GM21526 (cell line): ENCODE measurements at regions not wholly inside any gene's neighbourhood (a gene's known extent, or its start where the extent isn't known, plus 50 kb on each side); places are given as distances from the start of the nearest gene placed in this dataset.

Source experiments
- ATAC-seq: cut with Tn5 transposase; IDR thresholded peaks from one replicate; pipeline ENCODE4 v1.9.1; 2021; ENCODE audit warnings: moderate library complexity; ENCODE audit not compliant: unreplicated experiment, low FRiP score

DNA sequence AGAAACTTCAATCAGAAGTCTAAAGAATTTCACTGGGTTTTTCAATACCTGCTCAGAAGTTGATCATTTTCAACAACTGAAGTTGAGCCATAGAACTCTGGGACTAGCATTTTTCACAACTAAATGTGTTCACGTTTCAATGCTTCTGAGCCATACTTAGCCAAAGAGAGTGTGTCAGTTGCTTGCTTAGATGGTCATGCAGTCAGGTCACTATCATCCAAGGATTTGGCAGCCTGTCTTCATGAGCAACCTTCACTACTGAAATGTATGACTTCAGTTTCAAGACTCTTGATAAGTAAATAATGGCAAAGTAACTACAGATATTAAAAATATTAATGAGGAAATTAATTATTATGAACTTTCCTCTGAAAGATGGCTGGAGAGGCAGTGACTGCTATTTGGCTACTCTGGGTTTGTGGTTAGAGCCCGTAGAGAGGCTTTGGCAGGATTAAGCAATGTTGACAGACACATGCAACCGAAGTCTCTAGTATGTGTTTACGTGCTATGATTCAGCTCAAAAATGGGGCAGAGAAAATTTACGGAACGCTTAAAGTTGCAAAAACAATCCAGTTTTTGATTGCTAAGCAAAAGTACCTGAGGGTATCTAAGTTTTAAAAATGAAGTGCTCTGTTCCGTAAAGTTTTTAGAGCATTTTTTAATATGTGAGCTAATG is 133.8 kb downstream of the GMNC start:
- no peak for ATAC-seq

DNA sequence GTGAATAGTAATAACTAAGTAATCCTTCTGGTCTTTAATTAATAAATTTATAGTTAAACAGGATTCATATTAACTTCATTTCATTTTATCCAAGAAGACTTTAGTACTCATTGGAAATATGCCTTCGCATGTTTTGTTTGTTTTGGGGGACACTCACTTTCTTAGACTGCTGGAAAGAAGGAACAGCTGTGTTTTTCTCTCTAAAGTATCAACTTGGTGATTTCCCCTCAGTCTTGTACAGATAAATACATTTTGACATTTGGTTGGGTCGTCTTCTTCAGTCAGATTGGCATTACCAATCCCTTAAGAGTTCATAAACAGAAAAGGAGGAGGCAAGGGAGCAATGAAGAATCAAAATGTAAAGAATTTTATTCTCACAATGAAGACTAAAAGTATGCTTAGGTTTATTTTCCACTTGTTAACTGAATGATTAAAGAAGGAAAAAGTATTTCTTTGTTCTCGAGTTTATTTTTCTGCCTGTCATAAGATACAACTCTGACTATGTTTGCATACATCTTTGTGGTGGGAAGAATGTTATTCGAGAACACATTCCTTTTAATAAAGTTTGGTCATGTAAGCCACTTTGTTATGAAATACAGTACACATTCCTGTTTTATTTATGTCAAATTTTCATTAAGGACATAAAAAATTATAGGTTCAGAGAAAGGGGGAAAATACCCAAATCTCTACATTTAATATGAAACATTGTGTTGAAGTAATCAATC is 140.2 kb downstream of the GMNC start:
- no peak for ATAC-seq

DNA sequence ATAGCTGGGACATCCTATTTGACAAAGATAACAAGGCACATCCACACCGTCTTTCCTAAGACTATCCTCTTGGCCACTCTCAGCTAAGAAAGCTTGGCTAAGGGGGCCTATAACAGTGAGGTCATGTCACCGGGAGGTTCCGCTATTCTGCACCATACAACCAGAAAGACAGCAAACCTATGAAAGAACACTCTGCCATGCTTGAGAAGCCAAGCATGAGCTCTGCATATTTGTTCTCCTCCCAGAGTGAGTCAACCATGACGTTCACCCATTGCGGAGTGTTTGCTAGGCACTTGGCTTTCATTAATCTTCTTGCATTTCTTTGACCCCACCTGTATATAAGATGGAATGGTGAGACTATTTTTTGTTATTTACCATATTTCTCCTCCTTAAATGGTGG is 141.2 kb downstream of the GMNC start:
- peak; percentile 95 for ATAC-seq

DNA sequence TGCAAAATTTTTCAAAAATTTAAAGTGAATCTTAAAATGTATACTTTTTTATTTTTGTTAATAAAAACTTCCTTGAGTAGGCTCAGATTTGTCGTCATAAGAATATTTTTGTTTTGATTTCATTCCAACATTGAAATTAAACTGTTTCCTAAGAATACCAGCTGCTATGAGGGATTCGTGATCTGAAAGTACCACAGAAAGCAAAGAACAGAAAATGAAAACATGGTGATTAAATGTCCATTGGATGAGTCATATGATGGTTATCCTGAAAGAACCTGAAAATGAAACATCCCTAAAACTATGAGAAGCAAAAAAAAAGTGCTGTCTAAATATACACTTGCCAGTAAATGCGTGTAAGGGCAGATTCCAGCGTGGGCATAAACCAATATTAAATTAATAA is 143.8 kb downstream of the GMNC start:
- ATAC-seq, result no peak

DNA sequence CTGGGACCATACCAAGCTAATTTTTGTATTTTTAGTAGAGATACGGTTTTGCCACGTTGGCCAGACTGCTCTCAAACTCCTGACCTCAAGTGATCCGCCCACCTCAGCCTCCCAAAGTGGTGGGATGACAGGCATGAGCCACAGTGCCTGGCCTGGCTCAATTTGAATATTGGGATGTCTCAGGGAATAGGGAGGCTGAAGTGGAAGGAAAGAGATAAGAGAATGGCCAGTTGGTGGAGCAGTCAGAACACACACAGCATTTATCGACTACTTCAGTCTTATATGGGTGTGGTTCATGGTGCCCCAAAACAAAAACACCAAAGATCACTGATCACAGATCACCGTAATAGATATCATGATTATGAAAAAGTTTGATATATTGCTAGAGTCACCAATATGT is 144.4 kb downstream of the GMNC start:
- no peak for ATAC-seq

DNA sequence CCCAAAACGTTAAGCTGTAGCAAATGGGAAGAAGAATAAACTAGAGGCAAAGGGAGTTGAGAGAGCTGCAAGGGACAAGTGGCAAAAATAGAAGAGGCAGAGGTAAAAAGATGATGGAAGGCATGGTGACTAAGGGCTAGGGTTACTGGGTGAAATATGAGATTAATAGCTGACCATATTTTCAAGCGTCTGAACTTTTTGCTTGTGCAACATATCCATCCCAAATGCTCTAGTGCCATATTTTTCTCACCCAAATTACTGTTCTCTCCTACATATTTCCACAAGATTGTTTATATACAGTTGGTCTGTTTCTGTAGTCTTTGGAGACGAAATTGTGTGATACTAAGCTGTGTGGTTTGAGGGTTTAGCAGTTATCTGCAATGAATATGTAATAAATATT is 145.5 kb downstream of the GMNC start:
- no peak for ATAC-seq

DNA sequence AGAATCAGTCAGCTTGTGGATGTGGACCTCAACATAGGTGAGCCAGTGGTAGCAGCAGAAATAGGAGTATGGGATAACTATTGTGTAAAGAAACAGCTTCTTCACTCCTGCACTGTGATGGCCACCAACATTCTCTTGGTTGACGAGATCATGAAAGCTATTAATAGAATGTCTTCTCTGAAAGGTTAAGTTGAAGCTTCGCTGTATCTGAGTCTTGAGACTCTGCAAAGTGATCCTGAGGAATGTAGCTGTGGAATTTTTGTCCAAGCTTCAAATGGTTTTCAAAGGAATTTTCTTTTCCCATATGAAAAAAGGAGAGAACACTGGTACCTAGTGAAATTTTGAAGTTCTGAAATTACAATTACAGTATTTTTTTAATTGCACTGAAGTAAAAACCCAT is 146.3 kb downstream of the GMNC start:
- no peak for ATAC-seq

DNA sequence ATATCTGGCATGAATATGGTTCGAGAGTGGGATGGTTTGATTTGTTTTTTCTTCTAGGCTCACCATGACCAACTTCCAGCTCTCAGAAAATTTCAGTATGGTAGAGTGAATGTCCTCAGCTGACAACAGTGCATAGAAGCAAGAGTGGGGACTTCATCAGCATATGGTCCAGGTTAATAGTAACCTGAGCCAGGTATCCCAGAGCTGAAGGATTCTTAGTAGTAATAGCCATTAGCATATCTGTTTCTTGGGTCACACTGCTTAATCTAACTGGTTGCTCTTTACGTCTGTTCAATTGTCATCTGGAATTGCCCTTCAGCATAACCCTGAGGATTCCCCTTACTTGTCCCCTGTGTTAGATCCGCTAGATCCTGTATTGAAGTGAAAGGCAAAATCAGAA is 151.8 kb downstream of the GMNC start:
- ATAC-seq, result no peak

DNA sequence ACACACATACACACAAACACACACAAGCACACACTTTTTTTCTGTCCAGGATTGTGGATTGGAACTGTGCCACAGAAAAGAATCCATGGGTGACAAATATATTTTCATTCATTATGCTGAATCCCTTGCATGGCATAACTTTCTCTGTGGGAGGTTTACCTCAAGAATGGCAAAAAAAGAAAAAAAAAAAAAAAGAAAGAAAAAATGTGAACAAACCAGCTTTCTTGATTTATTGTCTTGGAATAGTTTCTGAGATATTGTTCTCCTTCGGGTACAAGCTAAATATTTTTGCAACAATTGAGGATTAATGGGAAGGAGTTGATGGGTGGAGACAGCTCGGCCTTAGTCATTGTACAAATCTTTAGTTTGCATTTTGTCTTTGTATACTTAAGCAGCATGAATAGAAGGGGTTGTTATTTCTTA is 153.1 kb downstream of the GMNC start:
- ATAC-seq, result no peak
